GM10248 (cell line): ENCODE measurements at regions not wholly inside any gene's neighbourhood (a gene's known extent, or its start where the extent isn't known, plus 50 kb on each side); places are given as distances from the start of the nearest gene placed in this dataset.
"Not testable (repeated sequence)": the region's sequence is repeated elsewhere in the genome, so short reads cannot be mapped to it uniquely, and the experiment has no call there.

Experiments used
- CTCF ChIA-PET: fragments of 300-600 bp; sonication (Branson Sonifier 250); formaldehyde crosslinking; extraction: SDS; loops from one replicate; lab custom pipeline; 2021; ENCODE audit warnings: antibody characterized with exemption; lab: Yijun Ruan, JAX
- POLR2A ChIA-PET: fragments of 350-650 bp; sonication (Branson Sonifier 250); formaldehyde crosslinking; extraction: SDS; loops from one replicate; lab custom pipeline; 2020; ENCODE audit warnings: antibody characterized with exemption; lab: Yijun Ruan, JAX
- DNase-seq: peaks from one replicate; pipeline ENCODE4 v3.0.0; 2012; ENCODE audit errors: extremely low spot score
- CTCF ChIP-seq: IDR thresholded peaks from 2 replicates; pipeline ENCODE4 v1.5.1; 2012; ENCODE audit warnings: mild to moderate bottlenecking, low read depth; ENCODE audit errors: extremely low read depth, missing control alignments, control extremely low read depth

- POLR2A ChIA-PET, result no interaction called here
- CTCF ChIA-PET, result no interaction called here
- no peak for TF ChIP-seq CTCF
- no peak for DNase-seq
Measured at GRCh38 chr5:174528821-174529544, 195.4 kb upstream of the MSX2 start.

GRCh38 chr5:174529925-174530681 lies 194.3 kb upstream of the MSX2 start:
- POLR2A ChIA-PET, result no interaction called here

GRCh38 chr5:174531782-174532191 lies 192.6 kb upstream of the MSX2 start:
- DNase-seq, result no peak
- no peak for TF ChIP-seq CTCF
- ChIA-PET POLR2A (no interaction called here), CTCF (no interaction called here)

More at GRCh38 chr5:174529925-174530681, 194.3 kb upstream of the MSX2 start:
- TF ChIP-seq CTCF, result no peak
- no peak for DNase-seq
- CTCF ChIA-PET, result no interaction called here

GRCh38 chr5:174532455-174533453 lies 191.6 kb upstream of the MSX2 start:
- ChIA-PET POLR2A (no interaction called here), CTCF (no interaction called here)
- DNase-seq, result no peak
- TF ChIP-seq CTCF, result no peak

GRCh38 chr5:174533751-174534241 lies 190.6 kb upstream of the MSX2 start:
- ChIA-PET CTCF (no interaction called here), POLR2A (no interaction called here)
- no peak for DNase-seq
- no peak for TF ChIP-seq CTCF

- DNase-seq, result no peak
- TF ChIP-seq CTCF, result no peak
- ChIA-PET POLR2A (no interaction called here), CTCF (no interaction called here)
Measured at GRCh38 chr5:174535669-174536068, 188.7 kb upstream of the MSX2 start.

- CTCF ChIA-PET, DNase-seq, POLR2A ChIA-PET: not testable (repeated sequence)
Measured at GRCh38 chr5:174539823-174540222, 184.6 kb upstream of the MSX2 start.
